ENCODE measurements at regions not wholly inside any gene's neighbourhood (a gene's known extent, or its start where the extent isn't known, plus 50 kb on each side); places are given as distances from the start of the nearest gene placed in this dataset.

DNA sequence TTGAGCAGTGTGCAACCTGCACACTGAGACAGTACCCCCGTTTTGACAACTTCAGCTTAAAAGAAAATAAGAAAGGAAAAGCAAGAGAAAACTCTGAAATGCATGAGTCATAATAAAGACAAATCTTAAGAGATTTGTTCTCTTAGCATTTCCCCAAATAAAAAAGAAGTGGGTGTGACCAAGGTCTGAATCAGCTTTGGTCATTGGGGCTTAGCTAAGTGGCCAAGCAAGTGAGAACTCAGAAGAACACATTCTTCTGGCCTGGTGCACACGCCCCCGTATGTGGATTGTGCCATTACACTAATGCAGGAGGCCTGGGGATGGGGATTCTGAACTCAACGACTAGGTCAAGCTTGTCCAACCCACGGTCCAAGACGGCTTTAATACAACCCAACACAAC lies 56.9 kb upstream of the PDZRN3 start:
- TF ChIP-seq CTCF (IDR thresholded peaks at IDR 0.05) (no peak), POLR2AphosphoS5 (IDR thresholded peaks at IDR 0.05) (no peak), POLR2A (IDR thresholded peaks at IDR 0.05; ENCODE audit: low read depth) (no peak), EP300 (IDR thresholded peaks at IDR 0.05) (no peak)
- WGBS, result 85% methylated on average over 6 of the region's 6 CpGs
- no peak overlapping the region for H3K4me3 ChIP-seq
- intact Hi-C loops (cut with DNase I), result no loop called here
- H3K36me3 ChIP-seq, result no peaks in the 10 kb centered on the region
- H3K27me3 ChIP-seq, result no peaks in the 10 kb centered on the region
- no peak overlapping the region for H3K27ac ChIP-seq (replicated peaks in 1 of 4)
- H3K9me3 ChIP-seq, result no peaks in the 10 kb centered on the region
- no peak for DNase-seq (ENCODE audit: extremely low spot score)
- H3K4me1 ChIP-seq, result no peaks in the 10 kb centered on the region

- intact Hi-C loops (cut with DNase I), result no loop called here
- no peaks in the 10 kb centered on the region for H3K4me1 ChIP-seq
- H3K9me3 ChIP-seq, result no peaks in the 10 kb centered on the region
- H3K27ac ChIP-seq (replicated peaks in 1 of 4), result no peak overlapping the region
- 96% methylated on average over 1 of the region's 1 CpG for WGBS
- no peaks in the 10 kb centered on the region for H3K27me3 ChIP-seq
- DNase-seq (ENCODE audit: extremely low spot score), result no peak
- no peak overlapping the region for H3K4me3 ChIP-seq
- TF ChIP-seq EP300 (IDR thresholded peaks at IDR 0.05) (no peak), CTCF (IDR thresholded peaks at IDR 0.05) (no peak), POLR2A (IDR thresholded peaks at IDR 0.05; ENCODE audit: low read depth) (no peak), POLR2AphosphoS5 (IDR thresholded peaks at IDR 0.05) (no peak)
- no peaks in the 10 kb centered on the region for H3K36me3 ChIP-seq
These were observed 56.5 kb upstream of the PDZRN3 start for GRCh38 chr3:73681198-73681597.

- 80% methylated on average over 8 of the region's 8 CpGs for WGBS
- Histone ChIP-seq H3K4me3 (no peak overlapping the region), H3K27ac (replicated peaks in 1 of 4) (no peak overlapping the region), H3K36me3 (no peaks in the 10 kb centered on the region), H3K4me1 (no peaks in the 10 kb centered on the region), H3K27me3 (no peaks in the 10 kb centered on the region), H3K9me3 (no peaks in the 10 kb centered on the region)
- intact Hi-C loops (cut with DNase I), result no loop called here
- DNase-seq (ENCODE audit: extremely low spot score), result no peak
- no peak for TF ChIP-seq POLR2A (IDR thresholded peaks at IDR 0.05; ENCODE audit: low read depth)
- TF ChIP-seq POLR2AphosphoS5 (IDR thresholded peaks at IDR 0.05), result no peak
- no peak for TF ChIP-seq CTCF (IDR thresholded peaks at IDR 0.05)
- TF ChIP-seq EP300 (IDR thresholded peaks at IDR 0.05), result no peak
These were observed 55.8 kb upstream of the PDZRN3 start for GRCh38 chr3:73680391-73681095.

DNA sequence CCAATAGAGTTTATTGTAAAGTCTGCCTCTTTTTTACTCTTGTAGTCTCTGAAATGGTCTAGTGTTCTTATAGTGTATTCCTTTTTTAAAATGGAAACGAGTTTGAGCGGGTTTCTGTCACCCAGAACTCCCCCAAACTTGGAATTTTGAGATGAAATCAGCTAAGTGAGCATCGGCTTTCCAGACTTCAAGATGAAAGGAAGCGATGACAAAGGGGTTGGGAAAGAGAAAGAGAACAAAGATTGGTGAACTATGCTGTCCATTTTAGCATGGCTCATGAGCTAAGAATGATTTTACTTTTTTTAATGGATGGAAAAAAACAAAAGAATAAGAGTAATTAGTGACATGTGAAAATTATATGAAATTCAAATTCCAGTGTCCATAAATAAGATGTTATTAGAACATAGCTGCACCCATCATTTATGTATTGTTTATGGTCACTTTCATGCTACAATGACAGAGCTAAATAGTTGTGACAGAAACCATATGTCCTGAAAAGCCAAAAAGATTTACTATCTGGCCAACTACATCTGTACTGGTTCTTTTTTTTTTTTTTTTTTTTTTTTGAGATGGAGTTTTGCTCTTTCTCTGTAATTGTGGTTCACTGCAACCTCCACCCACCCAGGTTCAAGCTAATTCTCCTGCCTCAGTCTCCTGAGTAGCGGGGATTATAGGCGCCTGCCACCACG lies 52.7 kb upstream of the PDZRN3 start:
- Histone ChIP-seq H3K4me1 (no peaks in the 10 kb centered on the region), H3K9me3 (no peaks in the 10 kb centered on the region), H3K36me3 (no peaks in the 10 kb centered on the region), H3K4me3 (no peak overlapping the region), H3K27me3 (no peaks in the 10 kb centered on the region), H3K27ac (replicated peaks in 1 of 4) (no peak overlapping the region)
- 93% methylated on average over 7 of the region's 7 CpGs for WGBS
- intact Hi-C loops (cut with DNase I), result no loop called here
- no peak for TF ChIP-seq CTCF (IDR thresholded peaks at IDR 0.05)
- no peak for TF ChIP-seq POLR2A (IDR thresholded peaks at IDR 0.05; ENCODE audit: low read depth)
- TF ChIP-seq POLR2AphosphoS5 (IDR thresholded peaks at IDR 0.05), result no peak
- no peak for TF ChIP-seq EP300 (IDR thresholded peaks at IDR 0.05)
- DNase-seq (ENCODE audit: extremely low spot score), result no peak

Small RNAs in the stretch of these regions (small RNA-seq; reads per million reads assigned to genes)
- gene RF00017, result 0 reads per million in 3 donors
